ENCODE measurements at regions not wholly inside any gene's neighbourhood (a gene's known extent, or its start where the extent isn't known, plus 50 kb on each side); places are given as distances from the start of the nearest gene placed in this dataset.

DNA sequence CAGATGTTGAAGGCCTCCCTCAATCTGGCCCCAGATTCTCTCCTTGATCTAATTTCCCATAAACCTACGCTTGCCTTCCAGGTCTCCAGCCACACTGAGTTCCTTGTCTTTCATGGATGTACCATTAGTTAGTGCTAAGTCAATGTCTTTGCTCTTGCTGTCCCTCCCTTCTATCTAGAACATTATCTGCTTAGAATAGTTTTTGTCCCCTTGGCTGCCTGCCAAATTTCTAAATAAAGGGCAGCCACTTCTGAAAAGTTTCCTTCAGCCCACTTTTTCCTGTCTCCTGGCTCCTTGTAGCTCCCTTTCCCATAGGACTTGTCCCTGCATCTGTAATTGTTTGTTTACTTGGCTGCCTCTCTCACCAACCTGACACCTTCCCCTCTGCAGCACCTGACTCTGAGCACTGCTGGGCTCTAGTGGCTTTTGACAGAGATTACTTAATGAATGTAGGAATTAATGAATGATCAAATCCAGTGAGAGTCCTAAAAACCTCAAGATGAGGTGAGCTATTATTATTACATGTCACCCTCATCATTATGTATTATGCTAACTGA, 58.3 kb downstream of the CXCL12 start:
- DNase-seq (ENCODE audit: low read depth in 2 of 3, low spot score in 1 of 3), result no peak

DNA sequence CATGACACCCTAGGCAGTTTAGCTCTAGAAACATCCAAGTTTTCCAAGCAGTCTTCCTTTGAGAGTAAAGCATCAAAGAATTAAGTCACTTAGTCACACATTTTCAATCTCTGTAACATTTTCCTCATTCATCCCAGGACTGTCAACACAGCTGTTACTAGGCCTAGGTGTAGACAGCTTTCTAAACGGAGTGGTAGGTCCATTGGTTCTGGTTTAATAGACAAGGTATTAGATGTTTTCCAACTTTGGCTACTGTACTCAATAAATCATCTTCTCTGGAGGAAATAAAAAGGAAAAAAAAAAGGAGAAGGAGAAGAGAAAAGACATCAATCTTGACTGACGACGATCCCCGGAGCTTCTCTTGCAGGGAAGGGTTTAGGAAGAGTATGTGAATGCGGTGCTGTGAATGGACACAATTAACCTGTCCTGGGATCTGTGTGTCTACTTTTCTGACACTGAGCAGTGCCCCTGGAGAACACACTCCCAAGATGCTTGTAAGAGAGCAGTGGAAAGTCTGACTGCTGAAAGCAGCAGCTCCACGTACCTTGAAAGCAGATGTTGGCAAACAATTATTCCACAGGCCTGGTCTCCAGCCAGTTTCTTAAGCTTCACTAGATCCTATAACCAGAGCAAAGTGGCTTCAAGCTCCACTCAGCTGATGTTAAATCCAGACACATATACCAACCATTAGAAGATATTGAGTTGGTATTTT, 59.1 kb downstream of the CXCL12 start:
- DNase-seq (ENCODE audit: low read depth in 2 of 3, low spot score in 1 of 3), result no peak

DNA sequence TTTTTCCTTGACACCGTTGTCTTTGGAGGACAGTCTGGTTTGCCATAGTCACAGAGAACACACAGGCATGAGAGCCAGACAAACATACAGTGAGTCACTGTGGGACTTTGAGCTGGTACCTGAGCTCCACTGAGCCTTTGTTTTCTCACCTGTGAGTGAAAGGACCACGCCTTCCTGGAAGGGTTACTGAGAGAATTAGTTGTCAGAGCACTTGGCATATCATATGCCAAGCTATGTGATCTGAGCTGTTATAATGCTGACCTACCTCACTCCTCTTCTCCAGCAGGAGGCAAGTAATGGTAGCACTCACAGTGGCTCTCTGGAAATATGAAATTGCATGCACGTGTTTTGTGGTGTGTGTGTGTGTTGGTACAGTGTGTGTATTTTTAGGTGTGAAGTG, 59.7 kb downstream of the CXCL12 start:
- DNase-seq (ENCODE audit: low read depth in 2 of 3, low spot score in 1 of 3), result no peak

DNA sequence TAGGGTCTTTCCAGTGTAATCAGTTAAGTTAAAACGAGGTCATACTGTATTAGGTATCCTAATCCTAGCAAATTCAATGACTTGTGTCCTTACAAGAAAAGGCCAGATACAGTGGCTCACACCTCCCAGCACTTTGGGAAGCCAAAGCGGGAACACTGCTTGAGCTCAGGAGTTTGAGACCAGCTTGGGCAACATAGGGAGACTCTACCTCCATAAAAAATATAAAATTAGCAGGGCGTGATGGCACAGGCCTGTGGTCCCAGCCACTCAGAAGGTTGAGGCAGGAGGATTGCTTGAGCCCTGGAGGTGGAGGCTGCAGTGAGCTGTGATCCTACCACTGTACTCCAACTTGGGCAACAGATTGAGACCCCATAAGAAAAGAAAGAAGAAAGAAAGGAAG, 61.1 kb downstream of the CXCL12 start:
- no peak for DNase-seq (ENCODE audit: low read depth in 2 of 3, low spot score in 1 of 3)

DNA sequence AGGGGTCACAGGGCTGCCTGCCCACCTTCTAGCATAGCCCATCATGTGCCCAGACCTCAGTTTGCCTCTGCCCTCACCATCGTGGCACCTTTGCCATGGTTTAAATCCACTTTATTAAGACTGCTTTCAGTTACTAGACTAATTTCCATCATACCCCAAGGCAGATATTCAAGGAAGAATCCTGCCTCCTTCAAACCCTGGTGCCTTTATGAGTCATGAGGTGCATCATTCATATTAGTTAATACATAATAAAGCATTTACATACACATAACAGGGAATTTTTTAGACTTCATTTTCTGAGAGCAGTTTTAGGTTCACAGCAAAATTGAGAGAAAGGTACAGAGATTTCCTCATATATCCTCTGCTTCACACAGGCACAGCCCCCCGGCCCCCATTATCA, 62.8 kb downstream of the CXCL12 start:
- DNase-seq (ENCODE audit: low read depth in 2 of 3, low spot score in 1 of 3), result no peak

DNA sequence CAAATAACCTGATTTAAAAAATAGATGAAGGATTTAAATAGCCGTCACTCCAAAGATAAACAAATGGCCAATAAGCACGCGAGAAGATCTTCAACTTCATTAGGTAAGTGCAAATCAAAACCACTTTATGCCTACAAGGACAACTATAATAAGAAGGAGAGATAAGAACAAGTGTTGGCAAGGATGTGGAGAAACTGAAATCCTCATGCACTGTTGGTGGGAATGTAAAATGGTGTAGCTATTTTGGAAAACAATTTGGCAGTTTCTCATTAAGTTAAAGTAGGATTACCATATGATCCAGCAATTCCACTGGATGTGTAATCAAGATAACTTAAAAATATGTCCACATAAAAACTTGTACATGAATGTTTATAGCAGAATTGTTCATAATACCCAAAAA, 64.1 kb downstream of the CXCL12 start:
- DNase-seq (ENCODE audit: low read depth in 2 of 3, low spot score in 1 of 3), result no peak

DNA sequence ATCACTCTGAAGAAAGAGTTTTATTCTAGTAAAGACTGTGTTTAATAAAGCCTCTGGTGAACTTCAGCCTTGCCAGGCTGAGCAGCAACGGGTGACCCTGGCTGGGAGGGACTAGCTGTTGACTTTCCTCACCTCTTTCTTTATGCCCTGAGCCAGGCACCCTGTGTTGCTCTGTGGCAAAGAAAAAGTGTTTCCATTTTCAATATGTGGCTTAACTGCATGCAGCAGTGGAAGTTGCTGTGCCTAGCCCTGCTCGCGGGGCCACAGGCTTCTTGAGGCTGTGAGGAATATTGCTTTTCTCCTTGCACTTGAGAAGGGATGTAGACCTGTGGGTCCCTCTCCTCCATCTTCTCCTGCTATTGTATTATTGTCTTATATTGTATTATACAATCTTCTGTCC, 67.0 kb downstream of the CXCL12 start:
- DNase-seq (ENCODE audit: low read depth in 2 of 3, low spot score in 1 of 3), result no peak

DNA sequence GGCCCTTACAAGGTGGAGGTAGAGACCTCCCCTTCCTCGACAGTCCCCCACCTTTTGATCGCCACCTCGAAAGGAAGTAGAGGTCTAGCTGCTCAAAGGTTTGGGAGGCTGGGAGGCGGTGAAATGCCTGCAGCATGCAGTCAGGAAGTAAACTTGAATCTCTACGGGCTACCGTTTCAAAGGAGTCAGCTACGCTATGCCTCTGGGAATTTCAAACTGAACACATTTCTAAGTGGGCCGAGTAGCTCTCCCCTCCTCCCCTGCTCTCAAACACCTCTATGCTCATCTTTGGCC, 68.0 kb downstream of the CXCL12 start:
- no peak for DNase-seq (ENCODE audit: low read depth in 2 of 3, low spot score in 1 of 3)

DNA sequence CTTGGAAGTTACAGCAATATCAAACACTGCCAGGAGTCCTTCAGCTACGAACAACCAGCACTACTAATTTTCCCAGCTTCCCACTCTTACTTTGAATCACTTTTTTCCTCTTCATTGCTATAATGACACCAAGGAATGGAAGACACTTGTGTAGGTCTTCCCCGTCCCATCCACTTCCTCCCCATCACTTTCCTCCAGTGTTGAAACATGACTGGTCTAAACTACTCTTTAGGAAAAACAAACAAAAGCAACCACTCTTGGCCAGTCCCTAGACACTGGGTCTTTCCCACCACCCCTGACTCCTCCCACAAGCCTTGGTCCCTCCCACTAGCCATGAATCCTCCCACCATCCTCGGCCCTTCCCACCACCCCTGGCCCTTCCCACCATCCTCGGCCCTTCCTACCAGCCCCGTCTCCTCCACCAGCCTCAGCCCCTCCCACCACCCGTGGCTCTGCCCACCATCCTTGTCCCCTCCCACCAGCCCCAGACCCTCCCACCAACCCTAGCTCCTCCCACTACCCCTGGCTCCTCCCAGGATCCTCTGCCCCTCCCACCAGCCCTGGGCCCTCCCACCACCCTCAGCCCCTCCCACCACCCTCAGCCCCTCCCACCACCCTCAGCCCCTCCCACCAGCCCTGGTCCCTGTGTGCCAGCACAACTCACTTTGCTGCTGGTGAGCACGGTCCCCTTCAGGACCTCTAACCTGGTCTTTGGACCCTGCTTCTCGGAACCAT, 68.5 kb downstream of the CXCL12 start:
- peak in 1 of 3 donors; percentile 8 for DNase-seq (ENCODE audit: low read depth in 2 of 3, low spot score in 1 of 3)

DNA sequence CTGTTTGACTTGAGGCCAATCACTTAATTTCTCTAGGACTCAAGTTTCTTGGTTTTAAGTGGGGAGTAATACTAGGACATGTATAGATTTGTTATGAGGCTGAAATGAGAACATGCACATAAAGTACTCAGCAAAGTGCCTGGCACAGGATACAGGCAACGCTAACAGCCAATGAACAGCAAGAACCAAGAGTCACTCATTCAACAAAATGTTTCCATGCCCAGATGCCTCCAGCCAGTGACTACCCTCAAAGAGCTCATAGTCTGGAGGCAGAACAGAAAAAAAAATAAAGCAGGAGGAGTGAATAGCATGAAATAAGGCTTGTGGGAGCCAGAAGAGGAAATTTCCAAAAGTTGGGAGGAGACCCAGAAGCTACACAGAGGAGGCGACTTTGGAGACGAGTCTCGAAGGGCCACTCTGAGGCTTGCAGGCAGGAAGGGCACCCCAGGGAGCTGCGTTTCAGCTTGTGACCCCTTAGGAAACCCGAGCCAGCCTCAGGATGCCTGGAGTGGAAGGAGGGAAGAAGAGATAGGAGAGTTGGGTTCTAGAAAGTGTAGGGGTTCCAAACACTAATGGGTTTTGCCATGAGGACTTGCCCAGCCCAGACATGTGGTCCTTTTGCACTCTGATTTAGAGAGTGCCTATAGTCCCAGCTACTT, 70.0 kb downstream of the CXCL12 start:
- no peak for DNase-seq (ENCODE audit: low read depth in 2 of 3, low spot score in 1 of 3)

DNA sequence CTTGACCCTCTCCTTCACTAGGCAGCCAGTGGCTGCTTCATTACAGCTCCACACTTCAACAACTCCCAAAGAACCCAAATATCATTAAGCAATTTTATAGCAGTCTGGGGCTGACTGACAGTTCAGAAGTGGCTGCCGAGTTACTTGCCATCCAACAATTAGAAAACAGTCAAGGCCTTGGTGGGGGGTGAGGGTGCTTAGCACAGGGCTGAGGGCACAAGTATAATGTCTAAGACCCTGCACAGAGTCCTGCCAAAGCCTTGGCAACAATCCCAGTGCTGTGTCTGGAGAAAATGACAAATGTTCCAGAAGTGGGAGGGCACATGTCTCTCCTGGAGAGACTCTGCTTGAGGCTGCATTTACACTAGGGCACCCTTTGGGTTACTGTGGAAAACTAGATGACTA, 71.1 kb downstream of the CXCL12 start:
- no peak for DNase-seq (ENCODE audit: low read depth in 2 of 3, low spot score in 1 of 3)

DNA sequence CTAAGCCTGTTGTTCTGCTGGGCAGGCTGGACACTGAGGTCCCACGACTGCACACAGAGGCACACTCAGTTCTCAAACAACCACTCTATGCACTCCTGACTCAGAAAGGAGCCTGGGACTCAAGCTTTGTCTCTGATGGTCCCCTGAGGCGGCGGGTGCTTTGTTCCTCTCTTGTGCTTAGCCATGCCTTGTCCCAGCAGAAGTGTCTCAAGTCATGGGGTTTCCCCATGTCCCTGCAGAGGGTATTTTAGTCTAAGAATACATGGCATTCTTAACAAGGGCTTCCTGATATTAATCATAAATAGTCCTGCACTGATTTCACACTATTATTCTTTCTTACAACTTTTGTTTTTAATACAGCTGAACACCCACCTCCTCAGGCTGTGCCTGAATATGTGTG, 72.5 kb downstream of the CXCL12 start:
- no peak for DNase-seq (ENCODE audit: low read depth in 2 of 3, low spot score in 1 of 3)

DNA sequence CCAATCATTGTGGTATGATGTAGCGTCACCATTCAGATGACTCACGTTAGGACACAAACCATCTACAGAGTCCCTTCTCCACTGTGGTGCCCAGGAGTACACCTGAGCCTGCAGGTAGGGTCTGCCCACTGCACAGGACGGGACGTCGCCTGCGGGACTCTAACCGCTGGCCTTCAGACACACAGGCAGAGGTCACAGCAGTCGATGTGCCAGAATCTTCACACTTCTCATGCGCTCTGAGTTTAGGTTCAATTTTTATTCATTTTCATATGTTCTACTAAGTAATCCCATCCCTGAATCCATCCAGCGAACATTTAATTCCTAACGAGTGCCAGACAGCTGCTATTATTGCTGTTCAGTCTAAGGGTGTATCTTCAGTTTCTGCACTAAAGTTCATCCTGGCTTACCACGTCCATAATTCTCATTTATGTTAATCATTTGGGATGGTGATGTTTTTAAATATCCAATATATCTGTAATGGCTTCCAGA, 73.3 kb downstream of the CXCL12 start:
- DNase-seq (ENCODE audit: low read depth in 2 of 3, low spot score in 1 of 3), result no peak

DNA sequence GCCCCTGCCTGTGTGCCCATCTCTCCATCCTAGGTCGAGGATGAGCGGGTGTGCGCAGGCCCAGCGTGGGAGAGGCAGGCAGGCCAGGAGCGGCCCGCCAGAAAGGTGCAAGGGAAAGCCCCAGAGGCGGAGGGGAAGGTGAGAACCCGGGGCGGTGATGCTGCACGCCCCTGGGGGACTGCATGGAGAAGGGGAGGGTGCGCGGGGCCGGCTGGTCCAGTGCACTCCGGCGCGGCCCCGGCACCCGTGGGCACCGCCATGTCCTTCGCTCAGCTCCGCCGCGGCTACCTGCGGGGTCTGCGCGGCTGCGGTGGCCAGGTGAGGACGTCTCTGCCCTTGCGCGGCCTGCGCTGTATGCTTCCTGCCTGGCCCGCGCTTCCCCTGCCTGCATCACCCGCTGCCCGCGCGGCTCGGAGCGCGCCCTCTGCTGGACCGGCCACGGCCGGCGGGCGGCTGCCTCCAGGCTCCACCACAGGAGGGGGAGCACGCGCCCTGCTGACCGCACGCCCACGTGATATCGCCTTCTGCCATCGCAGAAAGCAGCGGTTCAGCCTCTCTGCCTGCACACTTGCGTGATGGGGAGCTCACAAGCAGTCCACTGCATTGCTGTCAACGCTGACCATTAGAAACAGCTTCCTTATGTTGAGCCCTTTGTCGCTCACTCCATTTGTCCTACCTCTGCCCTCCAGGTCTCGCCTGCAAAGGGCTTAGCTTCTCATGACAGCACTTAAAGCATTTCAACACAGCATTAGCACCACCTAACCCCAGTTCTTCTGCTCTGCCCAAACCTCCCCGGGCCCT, 73.9 kb downstream of the CXCL12 start:
- peak; percentile 40 to 54 (median 44) for DNase-seq (ENCODE audit: low read depth in 2 of 3, low spot score in 1 of 3)

DNA sequence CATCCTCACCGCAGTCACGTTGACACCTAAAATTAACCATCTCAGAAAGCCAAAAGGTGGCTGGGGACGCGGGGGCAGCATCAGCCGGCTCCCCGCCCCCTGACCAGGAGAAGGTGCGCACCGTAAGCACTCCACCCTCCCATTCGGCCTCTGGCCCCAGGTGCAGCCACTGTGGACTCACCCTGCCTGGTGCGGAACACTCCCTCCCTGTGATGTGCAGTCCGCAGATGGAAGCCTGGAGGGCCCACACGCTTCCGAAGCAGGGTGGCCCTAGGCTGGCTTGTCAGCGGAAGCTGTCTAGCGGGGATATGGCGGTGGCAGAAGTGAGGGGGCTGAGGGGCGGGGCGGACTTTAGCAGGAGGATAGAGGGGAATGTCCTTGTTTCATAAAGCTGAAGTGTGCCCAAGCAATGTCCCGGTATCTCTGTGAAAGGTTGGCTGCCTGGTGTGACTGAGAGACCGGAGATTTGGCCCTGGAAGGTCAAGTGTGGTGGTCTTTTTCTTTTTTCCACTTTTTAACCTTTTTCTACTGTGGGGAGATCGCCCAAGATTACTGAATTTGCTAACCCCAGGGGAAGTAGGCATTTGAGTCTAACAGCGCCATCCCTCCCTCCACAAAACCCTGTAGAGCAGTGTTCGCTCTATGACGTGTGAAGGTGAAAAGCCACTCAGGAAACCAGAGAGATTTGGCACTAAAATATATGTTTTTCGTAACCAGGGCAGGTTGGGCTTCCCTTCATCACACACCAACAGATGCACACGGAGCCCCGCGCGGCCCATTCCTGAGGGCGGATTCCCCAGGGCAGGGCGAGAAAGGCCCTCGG, 74.7 kb downstream of the CXCL12 start:
- DNase-seq (ENCODE audit: low read depth in 2 of 3, low spot score in 1 of 3), result no peak

DNA sequence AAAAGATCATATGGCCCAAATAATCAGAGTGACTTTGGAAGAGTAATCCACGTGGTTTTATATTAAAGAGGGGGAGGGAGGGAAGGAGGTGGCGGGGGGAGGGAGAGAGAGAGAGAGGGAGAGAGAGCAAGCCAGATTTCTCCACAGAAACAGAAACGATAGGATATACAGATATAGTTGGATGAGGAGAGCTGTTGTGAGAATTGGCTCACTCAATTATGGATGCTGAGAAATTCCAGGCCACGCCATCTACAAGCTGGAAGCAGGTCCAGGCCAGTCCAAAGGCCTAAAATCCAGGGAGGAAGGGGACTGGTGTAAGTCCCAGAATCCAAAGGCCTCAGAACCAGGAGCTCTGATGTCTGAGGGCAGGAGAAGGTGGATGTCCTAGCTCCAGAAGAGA, 75.5 kb downstream of the CXCL12 start:
- no peak for DNase-seq (ENCODE audit: low read depth in 2 of 3, low spot score in 1 of 3)

DNA sequence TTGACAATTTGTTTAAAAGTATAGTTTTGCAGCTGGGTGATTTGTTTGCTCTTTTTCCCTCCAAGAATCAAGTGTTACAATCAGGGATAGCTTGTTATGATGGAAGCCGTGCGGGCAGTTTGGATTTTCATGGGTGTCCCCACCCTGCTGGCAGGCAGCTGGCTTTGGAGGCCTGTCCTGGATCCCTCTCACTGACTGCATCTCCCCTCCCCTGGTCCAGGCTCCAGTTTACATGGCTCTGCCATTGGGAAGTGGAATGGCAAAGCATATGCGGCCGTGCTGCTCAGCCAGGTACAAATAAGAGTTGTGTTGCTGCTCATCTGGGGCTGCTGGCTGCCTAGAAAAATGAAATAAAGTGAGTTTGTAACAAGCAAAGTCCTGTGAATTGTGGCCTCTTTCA, 76.0 kb downstream of the CXCL12 start:
- no peak for DNase-seq (ENCODE audit: low read depth in 2 of 3, low spot score in 1 of 3)

DNA sequence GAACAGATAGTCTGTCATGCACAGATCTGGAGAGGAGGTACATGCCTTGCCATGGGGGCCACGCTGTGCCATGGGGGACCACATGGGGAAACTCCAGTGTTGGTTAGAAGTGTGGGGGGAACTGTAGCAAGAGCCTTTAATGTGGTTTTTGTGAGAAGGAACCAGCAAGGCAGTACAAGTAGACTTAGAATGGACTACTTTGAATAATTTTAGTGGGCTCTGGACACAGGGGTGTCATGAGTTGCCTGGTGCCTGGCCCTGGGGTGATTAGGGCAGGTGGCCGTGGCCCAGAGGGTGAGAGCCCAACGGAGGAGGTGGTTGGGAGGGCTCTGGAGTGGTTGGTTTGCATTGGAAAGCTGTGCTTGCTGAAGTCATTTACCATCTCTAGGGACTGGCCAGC, 77.2 kb downstream of the CXCL12 start:
- DNase-seq (ENCODE audit: low read depth in 2 of 3, low spot score in 1 of 3), result no peak

DNA sequence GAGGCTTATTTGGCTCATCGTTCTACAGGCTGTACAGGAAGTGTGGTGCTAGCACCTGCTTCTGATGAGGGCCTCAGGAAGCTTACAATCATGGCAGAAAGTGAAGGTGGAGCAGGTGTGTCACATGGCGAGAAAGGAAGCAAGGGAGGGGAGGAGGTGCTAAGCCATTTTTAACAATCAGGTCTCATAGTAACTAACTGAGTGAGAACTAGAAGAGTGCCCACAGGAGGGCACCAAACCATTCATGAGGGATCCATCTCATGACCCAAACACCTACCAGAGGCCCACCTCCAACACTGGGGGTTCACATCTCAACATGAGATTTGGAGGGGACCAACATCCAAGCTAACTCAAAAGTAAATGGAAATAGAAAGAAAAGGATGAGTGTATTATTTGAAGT, 78.1 kb downstream of the CXCL12 start:
- DNase-seq (ENCODE audit: low read depth in 2 of 3, low spot score in 1 of 3), result no peak

DNA sequence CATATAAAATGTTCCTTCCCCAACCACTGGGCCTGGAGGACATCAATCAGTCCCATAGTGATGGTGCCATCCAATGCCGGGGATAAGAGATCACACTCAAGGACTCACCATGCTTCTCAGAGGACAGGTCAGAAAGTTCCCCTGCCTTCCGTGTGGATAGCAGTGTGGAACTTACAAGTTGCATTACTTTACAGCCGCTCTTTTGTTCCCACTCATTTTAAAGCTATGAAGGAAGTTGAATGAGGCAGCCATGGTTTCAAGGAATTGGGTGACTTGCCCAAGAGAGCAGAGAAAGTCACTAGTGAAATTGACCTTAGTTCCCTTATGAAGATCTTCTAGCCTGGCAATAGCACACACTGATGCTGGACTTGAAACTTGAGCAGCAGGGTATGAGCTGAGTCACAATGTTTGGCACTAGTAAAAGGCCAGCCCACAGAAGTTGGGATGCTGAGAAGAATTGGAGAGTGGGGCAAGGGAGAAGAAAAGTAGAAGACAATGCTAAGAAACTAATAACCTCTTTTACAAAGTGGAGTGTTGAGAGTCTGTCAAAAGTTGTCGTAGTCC, 78.7 kb downstream of the CXCL12 start:
- no peak for DNase-seq (ENCODE audit: low read depth in 2 of 3, low spot score in 1 of 3)

Data from stimulated activated CD4-positive, alpha-beta T cell treated with anti-CD3 and anti-CD28 coated beads, Interleukin-12 subunit alpha, Interleukin-12 subunit beta, amount 100 ng/mL, for 48 hours (primary cell).